Spinal cord (tissue), 9 donors: ENCODE measurements at regions not wholly inside any gene's neighbourhood (a gene's known extent, or its start where the extent isn't known, plus 50 kb on each side); places are given as distances from the start of the nearest gene placed in this dataset.

Experiments used
- DNase-seq, 6 donors: peaks; one replicate each; pipeline versions ENCODE4 v3.0.0 to v3.0.0-alpha.2; 2013 to 2015; ENCODE audit warnings: low spot score in 6 of 6, low read depth in 4 of 6
- H3K27ac ChIP-seq: one replicate; pipeline ENCODE4 v1.5.1; 2013; ENCODE audit warnings: low read depth, low read length, control low read depth
- H3K27me3 ChIP-seq: one replicate; pipeline ENCODE4 v1.6.1; 2013; ENCODE audit warnings: low read length; ENCODE audit not compliant: control insufficient read depth, insufficient read depth
- H3K36me3 ChIP-seq: one replicate; pipeline ENCODE4 v1.6.1; 2013; ENCODE audit warnings: low read length; ENCODE audit not compliant: control insufficient read depth, insufficient read depth
- H3K4me1 ChIP-seq: one replicate; pipeline ENCODE4 v1.6.1; 2013; ENCODE audit warnings: low read length; ENCODE audit not compliant: control insufficient read depth, insufficient read depth
- H3K4me3 ChIP-seq: one replicate; pipeline ENCODE4 v1.5.1; 2013; ENCODE audit warnings: low read depth, low read length, control low read depth
- H3K9me3 ChIP-seq: one replicate; pipeline ENCODE4 v1.6.1; 2013; ENCODE audit warnings: low read length; ENCODE audit not compliant: control insufficient read depth, insufficient read depth
- WGBS: methylation state at CpG from one replicate; pipeline ENCODE4 v1.1.5; 2013; ENCODE audit warnings: missing lambda C conversion rate; ENCODE audit not compliant: insufficient coverage; 5-methylcytosine and 5-hydroxymethylcytosine counted together
- donor health status: healthy.

DNA sequence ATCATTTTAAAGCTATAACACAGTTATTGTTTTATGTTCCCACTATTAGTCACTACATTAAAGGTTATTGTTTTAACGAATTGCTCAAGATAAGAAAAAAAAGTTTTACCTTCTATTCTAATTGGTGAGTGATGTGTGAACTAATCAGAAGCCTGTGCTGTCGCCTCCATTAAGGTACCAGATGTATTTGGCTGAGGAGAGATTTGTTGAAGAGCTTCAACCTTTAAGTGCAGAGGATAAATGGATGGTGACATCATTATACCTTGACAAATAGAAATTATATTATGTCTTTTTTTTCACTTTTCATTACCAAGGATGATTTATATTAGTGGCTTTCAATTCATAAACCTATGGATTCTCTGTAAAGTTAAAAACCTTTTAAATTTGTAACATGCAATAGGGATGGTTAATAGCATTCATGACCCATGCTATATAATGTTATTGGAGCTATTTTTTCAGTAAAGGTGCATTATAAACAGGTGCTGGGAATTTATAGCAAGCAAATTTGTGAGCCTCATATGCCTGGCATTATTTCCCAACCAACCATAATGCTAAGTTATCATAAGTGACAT lies 97.0 kb upstream of the NPVF start:
- H3K36me3 ChIP-seq, result no peaks in the 10 kb centered on the region
- H3K27ac ChIP-seq, result no peak overlapping the region
- H3K4me3 ChIP-seq, result no peak overlapping the region
- no peaks in the 10 kb centered on the region for H3K27me3 ChIP-seq
- WGBS, result no CpG with 5 or more reads among the region's 2 CpGs
- H3K4me1 ChIP-seq, result peaks cover 4% of the 10 kb centered on the region
- DNase-seq, result peak in 1 of 6 donors; percentile 32
- H3K9me3 ChIP-seq, result no peaks in the 10 kb centered on the region

DNA sequence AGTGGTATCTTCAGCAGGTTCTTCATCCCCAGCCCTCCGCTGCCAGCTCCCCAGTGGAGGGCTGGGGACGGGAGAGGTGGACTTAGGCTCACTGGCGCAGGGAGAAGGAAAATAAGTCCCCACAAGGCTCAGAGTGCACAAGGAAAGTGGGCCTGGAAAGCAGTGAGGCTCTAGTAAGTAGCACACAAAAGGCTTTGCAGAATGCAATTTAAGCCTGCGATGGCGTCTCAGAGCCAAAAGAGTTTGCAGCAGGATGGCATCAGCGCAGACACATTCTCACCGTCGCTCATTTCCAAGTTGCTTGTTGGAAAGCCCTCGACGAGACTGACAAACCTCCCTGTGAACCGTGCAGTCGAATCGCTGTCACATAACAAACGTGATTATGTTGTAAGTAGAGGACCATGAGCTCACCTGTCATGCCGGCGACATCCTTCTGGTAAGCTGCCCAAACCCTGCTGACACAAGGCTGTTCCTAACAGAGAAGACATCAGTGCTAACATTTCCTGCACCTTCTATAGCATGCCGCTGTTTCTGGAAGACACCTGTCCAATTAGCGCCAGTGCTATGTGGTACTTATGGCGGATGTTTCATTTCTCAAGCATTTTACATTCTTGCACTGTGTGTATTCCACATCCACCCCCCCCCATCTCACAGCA lies 98.3 kb upstream of the NPVF start:
- H3K36me3 ChIP-seq, result no peaks in the 10 kb centered on the region
- no peak for DNase-seq
- WGBS, result 91% methylated on average over 15 of the region's 19 CpGs
- H3K4me3 ChIP-seq, result no peak overlapping the region
- H3K4me1 ChIP-seq, result peaks cover 1% of the 10 kb centered on the region
- H3K27ac ChIP-seq, result no peak overlapping the region
- no peaks in the 10 kb centered on the region for H3K27me3 ChIP-seq
- no peaks in the 10 kb centered on the region for H3K9me3 ChIP-seq

DNA sequence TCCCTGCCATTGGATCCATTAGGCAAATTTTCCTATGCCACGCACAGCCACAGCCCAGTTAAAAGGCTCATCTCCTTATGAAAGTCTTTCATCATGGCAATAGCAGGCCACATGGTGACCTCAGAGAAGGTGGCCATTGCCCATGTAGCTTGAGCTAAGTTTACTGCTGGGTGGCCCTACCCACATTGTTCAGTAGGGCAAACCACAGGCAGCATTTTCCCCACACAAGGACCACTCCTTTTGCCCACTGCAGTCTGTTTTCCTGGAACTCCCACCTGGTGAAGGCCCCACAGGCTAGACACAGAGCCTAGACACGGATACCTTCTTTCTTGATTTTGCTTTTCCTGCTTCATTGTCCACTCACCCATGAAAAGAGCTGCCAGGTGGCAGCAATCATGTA lies 101.5 kb upstream of the NPVF start:
- no peak for DNase-seq
- 79% methylated on average over 2 of the region's 2 CpGs for WGBS
- no peak overlapping the region for H3K4me3 ChIP-seq
- H3K27ac ChIP-seq, result no peak overlapping the region
- no peaks in the 10 kb centered on the region for H3K36me3 ChIP-seq
- no peaks in the 10 kb centered on the region for H3K27me3 ChIP-seq
- H3K9me3 ChIP-seq, result no peaks in the 10 kb centered on the region
- H3K4me1 ChIP-seq, result no peaks in the 10 kb centered on the region

DNA sequence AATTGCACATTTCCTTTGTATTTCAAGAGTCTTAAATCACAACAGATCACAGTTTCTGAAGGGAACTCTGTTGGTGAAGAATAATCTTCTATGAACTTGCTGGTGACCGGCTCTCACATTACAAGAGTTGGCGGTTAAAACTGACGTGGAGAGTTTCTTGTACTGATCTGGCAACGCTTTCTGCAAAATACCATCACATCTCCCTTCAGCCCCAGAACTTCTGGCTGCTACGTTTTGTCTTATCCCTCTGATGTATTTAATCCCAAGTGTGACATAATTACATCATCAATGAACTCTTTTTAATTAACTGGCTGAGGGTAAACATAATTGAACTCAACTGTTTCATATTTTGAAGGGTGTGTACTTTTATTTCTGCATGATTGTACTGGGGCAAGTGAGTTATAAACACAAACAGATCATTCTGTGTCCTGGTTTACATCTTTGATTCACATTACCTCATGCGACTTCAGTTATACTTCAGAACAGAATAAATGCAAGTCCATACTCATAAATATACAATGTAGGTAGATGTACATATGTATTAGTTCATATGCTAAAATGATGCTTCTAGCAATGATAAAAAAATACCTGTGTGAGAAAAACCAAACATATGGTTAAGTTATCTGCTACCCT lies 105.1 kb upstream of the NPVF start:
- no peak for DNase-seq
- no CpG with 5 or more reads among the region's 6 CpGs for WGBS
- H3K4me3 ChIP-seq, result no peak overlapping the region
- no peaks in the 10 kb centered on the region for H3K36me3 ChIP-seq
- H3K9me3 ChIP-seq, result no peaks in the 10 kb centered on the region
- H3K4me1 ChIP-seq, result no peaks in the 10 kb centered on the region
- no peaks in the 10 kb centered on the region for H3K27me3 ChIP-seq
- H3K27ac ChIP-seq, result no peak overlapping the region

DNA sequence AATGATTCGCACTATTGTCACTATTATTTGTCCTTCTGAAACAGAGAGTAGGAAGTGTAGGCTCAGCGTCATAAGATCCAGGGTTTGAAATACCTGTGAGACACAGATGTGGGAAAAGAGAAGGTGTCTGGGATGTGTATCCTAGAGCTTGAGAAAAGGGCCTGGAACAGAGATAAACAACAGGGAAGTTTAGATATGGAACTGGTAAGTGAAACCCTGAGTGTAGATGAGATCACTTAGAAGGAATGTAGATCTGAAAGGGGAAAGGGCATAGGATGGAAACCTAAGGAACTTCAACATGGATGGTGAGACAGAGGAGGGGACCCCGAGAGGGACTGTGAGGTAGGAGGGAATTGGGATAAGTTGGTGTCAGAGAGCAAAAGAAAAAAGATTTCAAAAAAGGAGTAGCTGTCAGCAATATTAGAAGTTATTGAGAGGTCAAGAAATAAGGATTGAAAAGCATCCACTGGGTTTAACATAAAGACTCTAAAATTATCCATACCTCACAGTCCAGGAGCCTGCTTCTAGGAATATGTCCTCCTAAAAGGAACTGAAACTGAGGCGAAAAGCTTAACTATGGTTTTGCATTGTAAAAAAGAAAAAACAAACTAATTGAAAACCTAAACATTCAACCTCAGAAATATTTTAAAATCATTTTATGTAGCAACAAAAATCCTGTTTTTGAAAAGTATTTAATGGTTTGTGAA lies 119.2 kb upstream of the NPVF start:
- no peaks in the 10 kb centered on the region for H3K9me3 ChIP-seq
- WGBS, result 90% methylated on average over 2 of the region's 4 CpGs
- no peaks in the 10 kb centered on the region for H3K4me1 ChIP-seq
- H3K36me3 ChIP-seq, result no peaks in the 10 kb centered on the region
- H3K27ac ChIP-seq, result no peak overlapping the region
- no peak overlapping the region for H3K4me3 ChIP-seq
- no peaks in the 10 kb centered on the region for H3K27me3 ChIP-seq
- DNase-seq, result no peak

DNA sequence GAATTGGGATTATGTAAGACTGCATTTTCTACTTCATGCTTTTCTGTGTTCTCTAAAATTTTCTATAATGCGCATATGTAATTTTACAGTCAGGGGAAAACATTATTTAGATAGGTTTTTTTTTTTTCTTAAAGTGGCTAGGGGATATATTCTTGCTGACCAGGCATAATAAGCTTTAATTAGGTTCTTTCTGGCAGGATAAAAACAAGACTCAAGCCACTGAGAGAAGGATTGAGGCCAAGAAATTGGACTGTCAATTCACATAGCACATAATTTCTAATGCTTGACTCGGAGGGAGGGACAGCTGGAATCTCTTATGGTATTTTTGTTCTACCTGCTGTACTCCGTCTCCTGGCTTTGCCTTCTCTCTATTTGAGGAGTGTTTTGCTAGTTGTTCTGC lies 119.8 kb upstream of the NPVF start:
- Histone ChIP-seq H3K4me3 (no peak overlapping the region), H3K27ac (no peak overlapping the region), H3K27me3 (no peaks in the 10 kb centered on the region), H3K36me3 (no peaks in the 10 kb centered on the region), H3K4me1 (no peaks in the 10 kb centered on the region), H3K9me3 (no peaks in the 10 kb centered on the region)
- no CpG with 5 or more reads among the region's 3 CpGs for WGBS
- DNase-seq, result peak in 1 of 6 donors; percentile 25

DNA sequence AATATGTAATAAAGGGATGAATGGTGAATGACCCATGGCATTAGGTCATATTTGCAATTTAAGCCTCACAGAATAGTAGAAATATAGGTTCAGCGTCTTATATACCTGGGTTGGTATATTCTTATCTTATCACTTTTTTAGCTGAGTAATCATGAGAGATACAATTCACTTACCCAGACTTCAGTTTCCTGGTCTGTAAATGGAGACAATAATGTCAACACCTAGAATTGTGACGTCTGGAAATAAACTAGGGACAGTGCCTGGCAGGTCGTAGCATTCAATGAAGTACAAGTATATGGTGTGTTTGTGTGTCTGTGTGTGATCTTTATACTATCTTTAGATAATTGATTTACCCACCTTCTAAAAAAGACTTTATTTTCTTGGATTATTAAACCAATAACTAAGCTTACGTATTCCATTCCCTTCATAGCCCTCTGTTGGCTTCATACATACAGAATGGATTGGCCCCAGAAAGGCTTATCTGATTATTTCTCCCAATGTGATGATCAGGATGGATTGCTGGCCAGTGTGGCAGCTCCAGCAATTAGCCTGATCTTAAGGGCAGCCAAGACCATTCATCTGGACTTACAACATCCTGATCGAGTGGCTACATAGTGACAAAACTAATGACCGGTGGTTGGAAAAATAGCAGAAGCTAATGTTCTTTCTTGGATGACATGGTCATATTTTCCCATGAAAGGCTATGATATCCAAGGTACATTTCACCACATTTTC lies 121.2 kb upstream of the NPVF start:
- no CpG with 5 or more reads among the region's 6 CpGs for WGBS
- DNase-seq, result no peak
- Histone ChIP-seq H3K27ac (no peak overlapping the region), H3K4me3 (no peak overlapping the region), H3K27me3 (no peaks in the 10 kb centered on the region), H3K36me3 (no peaks in the 10 kb centered on the region), H3K4me1 (no peaks in the 10 kb centered on the region), H3K9me3 (no peaks in the 10 kb centered on the region)

DNA sequence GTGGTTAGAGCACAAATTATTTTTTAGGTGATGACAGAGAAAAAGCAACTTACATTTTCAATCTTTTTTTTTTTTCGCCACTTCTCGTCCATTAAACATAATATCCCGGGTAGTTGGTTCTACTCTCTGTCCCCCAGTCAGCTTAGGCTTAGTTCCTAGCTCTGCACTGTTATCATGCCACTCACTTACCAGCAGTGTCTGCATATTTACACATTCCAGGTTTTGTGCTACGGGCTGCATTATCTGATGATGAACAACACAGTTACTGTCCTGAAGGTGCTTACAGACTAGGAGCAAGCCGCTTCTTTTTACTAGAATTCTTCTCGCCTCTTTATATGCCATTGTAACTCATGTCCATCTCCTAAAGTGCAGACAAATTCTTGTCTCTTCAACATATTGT lies 121.8 kb upstream of the NPVF start:
- WGBS, result 69% methylated on average over 3 of the region's 6 CpGs
- DNase-seq, result peak in 1 of 6 donors; percentile 11

DNA sequence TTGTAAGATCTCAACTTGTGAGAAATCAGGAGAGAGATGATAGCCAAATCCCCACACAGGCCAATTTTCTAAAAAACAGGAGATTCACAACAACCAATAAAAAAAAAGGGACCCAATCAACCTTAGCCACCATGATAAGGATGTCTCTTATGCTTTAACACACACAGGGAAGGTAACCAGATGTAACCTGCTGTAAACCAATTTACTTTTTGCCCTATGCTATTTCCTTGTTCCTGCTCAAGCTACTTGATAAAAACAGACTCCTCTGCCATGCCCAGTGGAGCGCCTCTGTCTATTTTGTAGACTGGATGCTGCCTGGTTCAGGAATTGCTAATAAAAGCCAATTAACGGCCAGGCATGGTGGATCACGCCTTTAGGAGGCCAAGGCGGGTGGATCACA lies 123.5 kb upstream of the NPVF start:
- Histone ChIP-seq H3K36me3 (no peaks in the 10 kb centered on the region), H3K27ac (no peak overlapping the region), H3K4me1 (no peaks in the 10 kb centered on the region), H3K9me3 (no peaks in the 10 kb centered on the region), H3K4me3 (no peak overlapping the region), H3K27me3 (no peaks in the 10 kb centered on the region)
- no peak for DNase-seq
- WGBS, result 100% methylated on average over 1 of the region's 4 CpGs

More for the DNA sequence above, 121.8 kb upstream of the NPVF start:
- H3K9me3 ChIP-seq, result no peaks in the 10 kb centered on the region
- no peaks in the 10 kb centered on the region for H3K4me1 ChIP-seq
- no peaks in the 10 kb centered on the region for H3K36me3 ChIP-seq
- H3K4me3 ChIP-seq, result no peak overlapping the region
- no peak overlapping the region for H3K27ac ChIP-seq
- H3K27me3 ChIP-seq, result no peaks in the 10 kb centered on the region
